ENCODE measurements at regions not wholly inside any gene's neighbourhood (a gene's known extent, or its start where the extent isn't known, plus 50 kb on each side); places are given as distances from the start of the nearest gene placed in this dataset.

GRCh38 chr7:118079369-118079768 lies 104.6 kb upstream of the LSM8 start:
- DNase-seq (ENCODE audit: low read depth in 2 of 2): no peak

GRCh38 chr7:118080947-118081346 lies 103.0 kb upstream of the LSM8 start:
- no peak for DNase-seq (ENCODE audit: low read depth in 2 of 2)

- DNase-seq (ENCODE audit: low read depth in 2 of 2): no peak
Measured at GRCh38 chr7:118082506-118082905, 101.5 kb upstream of the LSM8 start.

GRCh38 chr7:118085000-118085399 lies 99.0 kb upstream of the LSM8 start:
- DNase-seq (ENCODE audit: low read depth in 2 of 2): no peak

- no peak for DNase-seq (ENCODE audit: low read depth in 2 of 2)
Measured at GRCh38 chr7:118087126-118087525, 96.8 kb upstream of the LSM8 start.

GRCh38 chr7:118094044-118094443 lies 89.9 kb upstream of the LSM8 start:
- DNase-seq (ENCODE audit: low read depth in 2 of 2): no peak

GRCh38 chr7:118104812-118105441 lies 79.0 kb upstream of the LSM8 start:
- DNase-seq (ENCODE audit: low read depth in 2 of 2): no peak

- no peak for DNase-seq (ENCODE audit: low read depth in 2 of 2)
Measured at GRCh38 chr7:118109607-118110006, 74.4 kb upstream of the LSM8 start.

- no peak for DNase-seq (ENCODE audit: low read depth in 2 of 2)
Measured at GRCh38 chr7:118110178-118110925, 73.6 kb upstream of the LSM8 start.

- no peak for DNase-seq (ENCODE audit: low read depth in 2 of 2)
Measured at GRCh38 chr7:118111347-118111746, 72.6 kb upstream of the LSM8 start.

GRCh38 chr7:118114175-118114574 lies 69.8 kb upstream of the LSM8 start:
- DNase-seq (ENCODE audit: low read depth in 2 of 2): no peak

GRCh38 chr7:118129041-118129795 lies 54.7 kb upstream of the LSM8 start:
- no peak for DNase-seq (ENCODE audit: low read depth in 2 of 2)

- no peak for DNase-seq (ENCODE audit: low read depth in 2 of 2)
Measured at GRCh38 chr7:118132764-118133163, 51.2 kb upstream of the LSM8 start.
